Peyer's patch (tissue), 4 donors: ENCODE measurements at regions not wholly inside any gene's neighbourhood (a gene's known extent, or its start where the extent isn't known, plus 50 kb on each side); places are given as distances from the start of the nearest gene placed in this dataset.

Experiments
- DNase-seq, 3 donors: peaks; one replicate each; pipeline ENCODE4 v3.0.0-alpha.2; 2017 to 2019
- H3K27ac ChIP-seq, 4 donors: fragments of 200-600 bp; sonication (generic); one replicate each; pipeline ENCODE4 v1.5.1; 2016 to 2019
- H3K27me3 ChIP-seq, 2 donors: fragments of 200-600 bp; sonication (generic); one replicate each; pipeline ENCODE4 v1.5.1; 2019
- H3K36me3 ChIP-seq, 3 donors: fragments of 200-600 bp; sonication (generic); one replicate each; pipeline ENCODE4 v1.5.1; 2016 to 2019
- H3K4me1 ChIP-seq, 4 donors: fragments of 200-600 bp; sonication (generic); one replicate each; pipeline ENCODE4 v1.5.1; 2016 to 2019
- H3K4me3 ChIP-seq, 4 donors: fragments of 200-600 bp; sonication (generic); 1 replicate in 3 of 4; 2 replicates in 1 of 4; pipeline ENCODE4 v1.5.1; 2016 to 2019; ENCODE audit warnings: mild to moderate bottlenecking in 1 of 4
- H3K9me3 ChIP-seq, 4 donors: fragments of 200-600 bp; sonication (generic); one replicate each; pipeline ENCODE4 v1.5.1; 2016 to 2019; ENCODE audit warnings: mild to moderate bottlenecking in 1 of 4
- POLR2A ChIP-seq, 2 donors: fragments of 450-650 bp; IDR thresholded peaks; one replicate each; pipeline ENCODE4 v1.5.1; 2017; ENCODE audit warnings: antibody characterized with exemption in 2 of 2, mild to moderate bottlenecking in 2 of 2, moderate library complexity in 2 of 2
- TF ChIP-seq, protein P1 (sequence below), 6 experiments: fragments of 450-650 bp in 4 of 6; fragments of 200-600 bp in 2 of 6; sonication (generic) in 1 of 6; IDR thresholded peaks; one replicate each; pipeline ENCODE4 v1.5.1; 2017 to 2019; ENCODE audit warnings: antibody characterized with exemption in 6 of 6, mild to moderate bottlenecking in 3 of 6, moderate library complexity in 1 of 6

DNA sequence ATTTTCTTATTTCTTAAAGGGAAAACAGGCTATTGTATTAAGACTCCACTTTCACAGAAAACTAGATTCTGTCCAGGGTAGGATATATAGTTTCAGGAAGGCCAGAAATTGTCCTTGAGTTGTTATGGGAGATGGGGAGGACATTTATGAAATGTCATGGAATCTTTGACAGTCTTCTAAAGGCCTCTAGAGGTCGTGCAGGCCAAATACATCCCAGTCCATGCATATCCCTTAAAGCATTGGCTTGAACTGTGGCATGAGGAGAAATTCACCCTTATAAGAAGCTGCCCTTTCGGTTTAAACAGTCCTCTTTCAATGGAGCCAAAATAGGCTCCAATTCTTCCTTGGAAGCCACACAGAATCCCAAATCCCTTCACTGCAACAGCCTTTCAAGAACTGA lies 183.6 kb upstream of the NOCT start:
- Histone ChIP-seq H3K36me3 (no peaks in the 10 kb centered on the region), H3K9me3 (no peaks in the 10 kb centered on the region), H3K27ac (no peak overlapping the region), H3K27me3 (no peaks in the 10 kb centered on the region), H3K4me1 (no peaks in the 10 kb centered on the region), H3K4me3 (no peak overlapping the region)
- DNase-seq = no peak
- TF ChIP-seq, protein P1, sequence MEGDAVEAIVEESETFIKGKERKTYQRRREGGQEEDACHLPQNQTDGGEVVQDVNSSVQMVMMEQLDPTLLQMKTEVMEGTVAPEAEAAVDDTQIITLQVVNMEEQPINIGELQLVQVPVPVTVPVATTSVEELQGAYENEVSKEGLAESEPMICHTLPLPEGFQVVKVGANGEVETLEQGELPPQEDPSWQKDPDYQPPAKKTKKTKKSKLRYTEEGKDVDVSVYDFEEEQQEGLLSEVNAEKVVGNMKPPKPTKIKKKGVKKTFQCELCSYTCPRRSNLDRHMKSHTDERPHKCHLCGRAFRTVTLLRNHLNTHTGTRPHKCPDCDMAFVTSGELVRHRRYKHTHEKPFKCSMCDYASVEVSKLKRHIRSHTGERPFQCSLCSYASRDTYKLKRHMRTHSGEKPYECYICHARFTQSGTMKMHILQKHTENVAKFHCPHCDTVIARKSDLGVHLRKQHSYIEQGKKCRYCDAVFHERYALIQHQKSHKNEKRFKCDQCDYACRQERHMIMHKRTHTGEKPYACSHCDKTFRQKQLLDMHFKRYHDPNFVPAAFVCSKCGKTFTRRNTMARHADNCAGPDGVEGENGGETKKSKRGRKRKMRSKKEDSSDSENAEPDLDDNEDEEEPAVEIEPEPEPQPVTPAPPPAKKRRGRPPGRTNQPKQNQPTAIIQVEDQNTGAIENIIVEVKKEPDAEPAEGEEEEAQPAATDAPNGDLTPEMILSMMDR (IDR thresholded peaks at IDR 0.05) = no peak
- TF ChIP-seq POLR2A (IDR thresholded peaks at IDR 0.05) = no peak

DNA sequence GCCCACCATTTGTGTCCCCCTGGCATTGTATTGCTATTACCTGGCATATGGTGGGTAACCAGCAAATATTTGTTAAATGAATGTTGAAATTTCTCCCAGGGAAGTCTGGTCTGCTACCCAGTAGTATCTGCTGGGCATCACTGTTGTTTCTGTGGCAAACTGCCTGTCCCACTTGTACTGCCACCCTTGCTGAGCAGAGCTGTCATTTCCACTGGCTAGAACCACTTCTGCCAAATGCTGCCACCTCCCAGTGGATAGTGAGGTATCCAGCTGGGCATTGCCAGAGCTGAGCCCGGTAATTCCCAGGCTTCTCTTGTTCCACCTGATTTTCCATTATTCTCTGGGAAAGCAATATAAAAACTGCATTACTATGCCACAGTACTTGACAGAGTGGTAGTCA lies 186.7 kb upstream of the NOCT start:
- no peak for DNase-seq
- Histone ChIP-seq H3K36me3 (no peaks in the 10 kb centered on the region), H3K4me1 (no peaks in the 10 kb centered on the region), H3K27ac (no peak overlapping the region), H3K4me3 (no peak overlapping the region), H3K27me3 (no peaks in the 10 kb centered on the region), H3K9me3 (no peaks in the 10 kb centered on the region)
- no peak for TF ChIP-seq POLR2A (IDR thresholded peaks at IDR 0.05)
- TF ChIP-seq, protein P1 (IDR thresholded peaks at IDR 0.05) = no peak

DNA sequence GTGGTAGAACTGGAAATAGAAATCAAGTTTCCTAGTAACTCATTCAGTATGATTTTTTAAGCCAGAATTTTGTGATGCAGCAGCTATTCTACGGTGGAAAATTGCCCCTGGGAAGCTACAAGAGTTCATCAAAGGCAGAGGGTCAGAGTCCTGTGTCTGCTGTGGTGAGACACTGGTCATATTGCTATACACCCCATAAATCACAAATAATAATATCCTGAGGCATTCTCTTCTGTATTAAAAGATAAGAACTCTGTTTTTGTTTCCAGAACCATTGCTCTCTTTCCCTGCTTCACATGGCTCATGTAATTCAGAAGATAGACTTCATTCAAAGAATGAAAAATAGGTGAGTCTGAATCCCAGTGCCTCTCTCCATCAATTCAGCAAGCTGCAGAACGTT lies 188.8 kb upstream of the NOCT start:
- Histone ChIP-seq H3K4me3 (no peak overlapping the region), H3K27ac (no peak overlapping the region), H3K36me3 (no peaks in the 10 kb centered on the region), H3K4me1 (no peaks in the 10 kb centered on the region), H3K27me3 (no peaks in the 10 kb centered on the region), H3K9me3 (no peaks in the 10 kb centered on the region)
- no peak for DNase-seq
- TF ChIP-seq POLR2A (IDR thresholded peaks at IDR 0.05) = no peak
- TF ChIP-seq, protein P1 (IDR thresholded peaks at IDR 0.05) = no peak

DNA sequence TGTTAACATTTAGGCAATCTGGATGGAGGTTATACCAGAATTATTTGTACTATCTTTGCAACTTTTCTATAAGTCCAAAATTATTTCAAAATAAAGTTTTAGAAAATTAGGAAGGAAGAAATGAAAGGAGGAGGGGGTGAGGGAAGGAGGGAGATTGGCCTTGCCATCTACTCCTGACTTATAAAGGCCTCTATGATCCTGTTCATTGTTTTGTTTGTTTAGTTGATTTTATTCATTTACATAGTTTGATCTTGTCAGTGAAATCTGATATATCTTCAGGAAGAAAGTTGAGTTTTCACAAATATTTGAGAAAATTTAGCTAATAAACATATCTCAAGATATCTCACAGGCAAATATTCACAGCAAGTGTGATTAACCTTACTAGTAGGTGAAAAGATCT lies 189.3 kb upstream of the NOCT start:
- TF ChIP-seq, protein P1 (IDR thresholded peaks at IDR 0.05) = no peak
- no peak for TF ChIP-seq POLR2A (IDR thresholded peaks at IDR 0.05)
- DNase-seq = no peak
- no peaks in the 10 kb centered on the region for H3K27me3 ChIP-seq
- no peak overlapping the region for H3K27ac ChIP-seq
- no peaks in the 10 kb centered on the region for H3K9me3 ChIP-seq
- H3K4me1 ChIP-seq = no peaks in the 10 kb centered on the region
- no peak overlapping the region for H3K4me3 ChIP-seq
- H3K36me3 ChIP-seq = no peaks in the 10 kb centered on the region

DNA sequence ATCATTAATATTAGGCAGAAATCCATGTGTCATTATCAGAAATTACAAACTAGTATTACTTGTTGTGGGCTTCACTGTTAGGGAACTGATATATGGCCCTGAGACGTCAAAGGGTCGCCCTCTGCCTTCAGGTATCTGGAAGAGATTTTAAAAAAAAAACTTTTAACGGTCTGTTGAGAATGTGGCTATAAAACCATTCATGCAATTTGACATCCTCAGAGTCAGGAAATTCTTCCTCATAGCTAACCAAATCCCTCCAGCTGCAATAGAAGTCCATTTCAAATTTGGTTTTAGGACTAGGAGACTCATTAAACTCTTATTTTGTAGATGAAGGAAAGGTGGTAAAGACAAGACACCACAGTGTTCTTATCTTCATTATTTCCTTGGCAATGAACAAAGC lies 194.2 kb upstream of the NOCT start:
- H3K9me3 ChIP-seq = no peaks in the 10 kb centered on the region
- no peaks in the 10 kb centered on the region for H3K4me1 ChIP-seq
- no peaks in the 10 kb centered on the region for H3K27me3 ChIP-seq
- no peak overlapping the region for H3K4me3 ChIP-seq
- no peaks in the 10 kb centered on the region for H3K36me3 ChIP-seq
- H3K27ac ChIP-seq = no peak overlapping the region
- TF ChIP-seq, protein P1 (IDR thresholded peaks at IDR 0.05) = no peak
- no peak for TF ChIP-seq POLR2A (IDR thresholded peaks at IDR 0.05)
- no peak for DNase-seq

DNA sequence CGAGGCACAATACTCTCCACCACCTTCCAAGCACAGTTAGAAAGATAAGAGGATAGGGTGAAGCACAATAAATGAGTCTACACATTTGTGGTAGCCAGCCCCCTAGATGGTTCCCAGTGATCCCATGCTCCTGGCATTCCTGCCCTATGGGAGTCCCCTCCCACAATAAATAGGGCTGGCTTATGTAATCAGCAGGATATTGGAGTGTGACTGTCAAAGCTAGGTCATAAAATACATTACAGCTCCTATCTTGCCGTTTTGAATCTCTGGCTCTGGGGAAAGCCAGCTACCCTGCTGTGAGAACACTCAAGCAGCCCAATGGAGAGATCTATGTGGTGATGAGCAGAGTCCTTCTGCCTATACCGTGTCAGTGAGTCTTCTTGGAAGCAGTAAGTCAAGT lies 198.7 kb upstream of the NOCT start:
- H3K4me1 ChIP-seq = no peaks in the 10 kb centered on the region
- no peak for TF ChIP-seq POLR2A (IDR thresholded peaks at IDR 0.05)
- TF ChIP-seq, protein P1 (IDR thresholded peaks at IDR 0.05) = no peak
- no peaks in the 10 kb centered on the region for H3K9me3 ChIP-seq
- H3K4me3 ChIP-seq = no peak overlapping the region
- H3K27me3 ChIP-seq = no peaks in the 10 kb centered on the region
- H3K27ac ChIP-seq = no peak overlapping the region
- H3K36me3 ChIP-seq = no peaks in the 10 kb centered on the region
- no peak for DNase-seq
